Fibroblast of lung (primary cell): ENCODE measurements at regions not wholly inside any gene's neighbourhood (a gene's known extent, or its start where the extent isn't known, plus 50 kb on each side); places are given as distances from the start of the nearest gene placed in this dataset.

Experiments
- CTCF ChIP-seq, 2 donors: IDR thresholded peaks in 1 of 2; conservative IDR thresholded peaks in 1 of 2; 1 replicate in 1 of 2; 2 replicates in 1 of 2; pipeline ENCODE4 v1.5.1; 2011 to 2012; ENCODE audit warnings: low read length in 2 of 2, control low read depth in 1 of 2, inconsistent platforms in 1 of 2, low read depth in 1 of 2, mild to moderate bottlenecking in 1 of 2
- EZH2 ChIP-seq: IDR thresholded peaks from 2 replicates; pipeline ENCODE4 v1.5.1; 2012; ENCODE audit warnings: low read length, control low read depth, mild to moderate bottlenecking; ENCODE audit errors: missing control alignments

GRCh38 chr21:24118738-24119459, 1488.4 kb downstream of the MRPL39 start:
- TF ChIP-seq CTCF (conservative IDR thresholded peaks at IDR 0.05 in 1 of 2, IDR thresholded peaks at IDR 0.05 in 1 of 2; ENCODE audit: low read depth in 1 of 2, low read length in 2 of 2) (no peak), EZH2 (no peak)
